ENCODE measurements at regions not wholly inside any gene's neighbourhood (a gene's known extent, or its start where the extent isn't known, plus 50 kb on each side); places are given as distances from the start of the nearest gene placed in this dataset.

DNA sequence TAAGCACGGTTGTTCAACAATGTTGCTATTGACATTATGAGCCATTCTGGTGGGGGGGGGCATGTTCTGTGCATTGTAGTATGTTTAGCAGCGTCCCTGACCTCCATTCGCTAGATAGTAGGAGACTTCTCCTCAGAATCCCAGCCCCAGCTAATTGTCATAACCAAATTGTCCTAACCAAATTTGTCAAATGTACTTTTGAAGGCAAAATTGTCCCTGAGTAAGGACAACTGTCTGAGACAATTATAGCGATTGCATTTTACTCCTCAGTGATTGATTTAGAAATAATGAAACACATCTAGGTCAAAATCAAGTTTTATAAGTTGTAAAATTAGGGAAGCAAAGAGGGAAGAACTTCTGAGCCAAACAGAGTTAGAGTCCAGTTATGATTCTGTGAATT is 541.8 kb upstream of the CHORDC1 start:
- no peak for TF ChIP-seq EZH2 (IDR thresholded peaks at IDR 0.05; ENCODE audit: borderline replicate concordance, insufficient read depth, low read depth, low read length, poor library complexity, severe bottlenecking)
- TF ChIP-seq, protein P1, sequence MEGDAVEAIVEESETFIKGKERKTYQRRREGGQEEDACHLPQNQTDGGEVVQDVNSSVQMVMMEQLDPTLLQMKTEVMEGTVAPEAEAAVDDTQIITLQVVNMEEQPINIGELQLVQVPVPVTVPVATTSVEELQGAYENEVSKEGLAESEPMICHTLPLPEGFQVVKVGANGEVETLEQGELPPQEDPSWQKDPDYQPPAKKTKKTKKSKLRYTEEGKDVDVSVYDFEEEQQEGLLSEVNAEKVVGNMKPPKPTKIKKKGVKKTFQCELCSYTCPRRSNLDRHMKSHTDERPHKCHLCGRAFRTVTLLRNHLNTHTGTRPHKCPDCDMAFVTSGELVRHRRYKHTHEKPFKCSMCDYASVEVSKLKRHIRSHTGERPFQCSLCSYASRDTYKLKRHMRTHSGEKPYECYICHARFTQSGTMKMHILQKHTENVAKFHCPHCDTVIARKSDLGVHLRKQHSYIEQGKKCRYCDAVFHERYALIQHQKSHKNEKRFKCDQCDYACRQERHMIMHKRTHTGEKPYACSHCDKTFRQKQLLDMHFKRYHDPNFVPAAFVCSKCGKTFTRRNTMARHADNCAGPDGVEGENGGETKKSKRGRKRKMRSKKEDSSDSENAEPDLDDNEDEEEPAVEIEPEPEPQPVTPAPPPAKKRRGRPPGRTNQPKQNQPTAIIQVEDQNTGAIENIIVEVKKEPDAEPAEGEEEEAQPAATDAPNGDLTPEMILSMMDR (IDR thresholded peaks at IDR 0.05) = no peak
